Stimulated activated memory B cell treated with anti-CD40 and anti-IgM and Interleukin-4, amounts not matched to agents 10 μg/mL and 1 μg/mL and 100 μg/mL, for 72 hours (primary cell): ENCODE measurements at regions not wholly inside any gene's neighbourhood (a gene's known extent, or its start where the extent isn't known, plus 50 kb on each side); places are given as distances from the start of the nearest gene placed in this dataset.
"Not testable (repeated sequence)": the region's sequence is repeated elsewhere in the genome, so short reads cannot be mapped to it uniquely, and the experiment has no call there.

Experiments used
- ATAC-seq: fragments of 150-1000 bp; cut with Tn5 transposase; 2 replicates; pipeline ENCODE4 v1.10.0; 2021
- H3K27ac Mint-ChIP-seq: one replicate; pipeline ENCODE4 v1.8.0; 2022; ENCODE audit warnings: mild to moderate bottlenecking, mixed read lengths
- H3K27me3 Mint-ChIP-seq: one replicate; pipeline ENCODE4 v1.8.0; 2022; ENCODE audit warnings: mixed read lengths
- H3K36me3 Mint-ChIP-seq: one replicate; pipeline ENCODE4 v1.8.0; 2022; ENCODE audit warnings: mixed read lengths
- H3K4me1 Mint-ChIP-seq: one replicate; pipeline ENCODE4 v1.8.0; 2022; ENCODE audit warnings: mixed read lengths
- H3K4me3 Mint-ChIP-seq: one replicate; pipeline ENCODE4 v1.8.0; 2022; ENCODE audit warnings: mild to moderate bottlenecking, moderate library complexity, mixed read lengths
- H3K9me3 Mint-ChIP-seq: one replicate; pipeline ENCODE4 v1.8.0; 2022; ENCODE audit warnings: mixed read lengths

DNA sequence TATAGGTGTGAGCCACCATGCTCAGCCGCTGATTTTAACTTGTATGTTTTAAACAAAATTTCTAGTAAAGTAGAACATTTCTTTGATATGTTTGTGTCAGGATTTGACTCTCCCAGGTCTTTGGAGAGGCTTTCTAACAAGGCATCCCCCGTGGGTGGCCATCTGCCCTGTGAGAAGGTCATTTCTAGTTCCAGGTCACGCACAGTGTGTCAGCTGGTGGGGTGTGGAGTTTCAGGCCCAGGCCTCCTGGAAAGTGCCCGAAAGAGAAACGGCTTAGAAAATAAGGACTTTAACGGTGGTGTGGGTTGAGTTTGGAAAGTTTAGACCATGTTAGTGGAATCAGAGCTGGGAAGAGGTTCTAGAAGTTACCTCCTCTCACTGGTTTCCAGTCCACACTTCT lies 61.0 kb downstream of the SPDYE17 start:
- not testable (repeated sequence) for H3K9me3 Mint-ChIP-seq, H3K4me3 Mint-ChIP-seq, H3K27ac Mint-ChIP-seq, ATAC-seq, H3K27me3 Mint-ChIP-seq, H3K36me3 Mint-ChIP-seq, H3K4me1 Mint-ChIP-seq

DNA sequence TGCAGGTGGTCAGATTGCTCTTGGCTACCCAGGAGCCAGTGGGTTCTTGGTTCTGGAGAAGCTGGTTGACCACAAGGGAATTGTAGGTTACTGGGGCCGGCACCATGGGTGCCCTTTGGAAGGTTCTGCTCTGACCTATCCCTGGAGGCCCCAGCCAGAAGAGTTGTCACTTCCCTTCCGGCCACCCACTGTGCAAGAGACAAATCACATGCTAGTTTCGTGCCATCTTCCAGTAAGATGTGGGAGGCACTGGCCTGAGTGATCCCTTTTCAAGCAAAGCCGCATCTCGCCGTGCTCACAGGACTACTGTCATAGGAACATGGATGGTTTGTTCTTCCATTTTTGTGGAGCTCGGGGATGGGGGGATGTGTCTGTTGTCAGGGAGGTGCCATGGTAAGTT lies 62.3 kb downstream of the SPDYE17 start:
- peak; percentile 41 for ATAC-seq
- not testable (repeated sequence) for H3K36me3 Mint-ChIP-seq, H3K4me1 Mint-ChIP-seq, H3K27me3 Mint-ChIP-seq, H3K27ac Mint-ChIP-seq, H3K9me3 Mint-ChIP-seq, H3K4me3 Mint-ChIP-seq

DNA sequence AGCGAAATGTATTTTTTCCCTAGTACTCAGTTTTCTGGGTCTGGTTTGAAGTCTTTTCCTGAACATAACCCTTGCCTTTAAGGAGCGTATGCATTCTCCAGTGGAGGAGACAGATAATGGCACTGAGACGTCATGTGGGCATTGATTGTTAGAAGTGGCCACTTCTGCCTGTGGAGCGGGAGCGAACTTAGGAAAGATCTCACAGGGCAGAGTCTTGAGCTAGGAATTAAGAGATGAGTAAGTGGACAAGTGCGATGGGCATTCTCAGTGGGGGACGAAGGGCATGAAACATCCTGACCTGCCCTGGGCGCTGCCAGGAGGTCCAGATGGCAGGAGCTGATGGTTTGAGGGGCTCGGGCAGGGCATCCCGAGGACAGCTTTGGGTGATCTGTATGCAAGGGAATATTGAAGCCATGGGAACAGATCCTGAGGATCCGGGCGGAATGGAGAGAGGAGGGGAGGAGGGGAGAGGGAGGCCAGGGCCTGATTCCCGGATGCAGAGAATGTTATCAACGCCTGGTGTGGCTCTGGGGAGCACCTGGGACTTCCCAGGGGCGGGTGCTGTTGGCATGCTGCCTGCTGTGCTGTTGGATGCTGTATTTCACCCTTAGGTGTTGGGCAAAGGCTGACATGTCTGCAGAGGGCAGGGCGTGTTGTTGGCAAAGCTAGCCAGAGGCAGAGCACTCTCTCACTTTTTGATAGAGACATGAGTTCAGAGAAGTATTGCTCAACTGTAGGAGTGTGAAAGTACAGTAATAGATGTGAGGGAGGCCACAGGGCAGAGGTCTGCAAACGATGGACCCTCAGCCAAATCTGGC lies 66.2 kb downstream of the SPDYE17 start:
- H3K9me3 Mint-ChIP-seq, H3K4me1 Mint-ChIP-seq, H3K36me3 Mint-ChIP-seq, ATAC-seq, H3K4me3 Mint-ChIP-seq, H3K27ac Mint-ChIP-seq, H3K27me3 Mint-ChIP-seq: not testable (repeated sequence)

DNA sequence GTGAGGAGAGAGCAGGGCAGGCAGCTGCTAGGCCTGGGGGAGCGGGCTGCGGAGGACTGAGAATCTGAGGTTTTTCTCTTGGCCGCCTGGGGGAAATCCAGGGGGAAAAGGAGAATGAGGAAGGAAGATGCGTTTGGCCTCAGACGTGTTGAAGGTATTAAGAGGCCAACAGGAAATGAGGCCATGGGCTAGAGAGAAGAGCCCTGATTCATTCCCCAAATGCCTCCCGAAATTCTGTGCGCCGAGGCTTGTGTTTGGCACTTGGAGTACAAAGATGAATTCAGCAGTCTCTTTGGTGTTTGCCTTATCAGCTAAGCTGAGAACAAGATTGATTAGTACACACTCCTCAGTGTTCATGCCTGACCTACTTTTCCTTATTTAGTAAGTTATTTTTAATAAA lies 68.1 kb downstream of the SPDYE17 start:
- ATAC-seq, H3K4me3 Mint-ChIP-seq, H3K4me1 Mint-ChIP-seq, H3K27me3 Mint-ChIP-seq, H3K27ac Mint-ChIP-seq, H3K36me3 Mint-ChIP-seq, H3K9me3 Mint-ChIP-seq: not testable (repeated sequence)

DNA sequence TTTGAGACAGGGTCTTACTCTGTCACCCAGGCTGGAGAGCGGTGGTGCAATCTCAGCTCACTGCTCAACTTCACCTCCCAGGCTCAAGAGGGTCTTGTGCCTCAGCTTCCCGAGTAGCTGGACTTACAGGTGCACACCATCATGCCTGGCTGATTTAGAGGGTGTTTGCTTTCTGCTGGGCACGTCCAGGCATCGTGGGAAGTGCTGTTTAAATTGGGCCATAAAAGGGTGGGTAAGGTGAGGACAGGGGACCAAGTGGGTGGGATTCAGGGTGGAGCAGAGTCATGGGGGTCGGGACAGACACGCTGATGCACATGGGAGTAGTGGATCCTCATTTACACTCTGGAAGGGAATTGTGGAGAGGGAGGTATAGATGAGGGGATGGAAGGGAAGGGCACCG lies 69.1 kb downstream of the SPDYE17 start:
- not testable (repeated sequence) for ATAC-seq, H3K4me3 Mint-ChIP-seq, H3K27ac Mint-ChIP-seq, H3K27me3 Mint-ChIP-seq, H3K9me3 Mint-ChIP-seq, H3K4me1 Mint-ChIP-seq, H3K36me3 Mint-ChIP-seq

DNA sequence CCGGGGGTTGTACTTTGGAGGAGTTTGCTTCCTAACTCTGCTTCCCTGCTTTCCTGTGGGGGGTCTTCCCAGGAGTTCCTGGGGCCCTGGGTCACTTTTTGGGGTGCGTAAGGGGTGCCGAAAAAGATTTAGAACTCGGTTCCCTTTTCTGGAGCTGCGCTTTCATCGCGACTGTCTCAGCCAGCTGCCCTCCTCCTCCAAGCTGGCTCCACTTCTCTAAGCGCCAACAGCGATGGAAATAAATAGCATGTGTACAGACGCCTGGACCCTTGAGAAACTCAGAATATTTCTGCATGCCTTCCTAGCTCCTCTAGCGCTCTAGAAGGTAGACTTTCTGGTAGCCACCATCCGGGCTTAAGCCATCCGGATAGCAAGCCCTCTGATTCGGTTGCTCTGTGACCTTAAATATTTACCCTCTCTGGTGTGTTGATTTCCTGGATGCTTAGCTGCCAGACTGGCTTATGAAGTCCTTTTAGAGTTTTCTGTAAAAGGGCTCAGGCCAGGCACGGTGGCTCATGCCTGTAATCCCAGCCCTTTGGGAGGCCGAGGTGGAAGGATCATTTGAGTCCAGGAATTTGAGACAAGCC lies 71.7 kb downstream of the SPDYE17 start:
- not testable (repeated sequence) for H3K4me1 Mint-ChIP-seq, H3K36me3 Mint-ChIP-seq, H3K27ac Mint-ChIP-seq, H3K9me3 Mint-ChIP-seq, H3K27me3 Mint-ChIP-seq, H3K4me3 Mint-ChIP-seq
- peak; percentile 70 for ATAC-seq

DNA sequence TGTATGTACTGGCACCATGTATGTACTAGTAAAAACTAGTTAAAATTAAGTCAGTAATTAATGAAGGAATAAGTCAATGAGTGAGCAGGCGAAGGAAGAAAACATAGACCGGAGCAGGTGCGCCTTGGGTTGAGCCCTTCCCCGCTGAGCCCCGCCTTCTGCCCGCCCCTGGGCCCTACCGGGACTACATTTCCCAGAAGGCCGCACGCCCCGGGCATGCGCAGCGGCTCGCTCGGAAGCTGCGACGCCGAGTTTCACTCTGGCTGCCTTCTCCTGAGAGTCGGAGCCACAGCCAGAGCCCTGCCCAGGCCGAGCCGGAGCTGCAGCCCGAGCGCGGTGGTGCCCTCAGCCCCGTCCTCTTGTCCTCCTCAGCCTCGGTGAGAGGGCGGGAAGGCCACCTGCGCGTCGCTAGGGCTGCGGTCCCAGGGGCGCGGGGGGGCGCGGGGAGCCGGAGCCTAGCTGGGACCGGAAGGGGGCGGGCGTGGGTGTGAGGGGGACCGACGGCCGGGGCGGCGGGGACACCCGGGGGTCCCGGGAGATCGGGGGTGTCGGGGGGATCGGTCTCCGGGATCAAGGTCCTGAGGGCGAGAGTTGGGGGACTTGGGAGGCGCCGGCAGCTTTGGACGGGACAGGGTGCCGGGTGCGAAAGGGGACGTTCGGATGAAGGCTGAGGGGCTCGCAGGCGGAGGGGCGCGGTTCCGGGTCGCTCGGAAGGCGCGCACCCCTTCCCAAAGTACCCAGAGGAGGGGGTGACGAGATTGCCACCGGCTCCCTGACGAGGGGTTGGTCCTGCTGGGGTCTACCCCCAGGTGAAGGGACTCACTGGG lies 72.4 kb downstream of the SPDYE17 start:
- H3K27ac Mint-ChIP-seq, H3K9me3 Mint-ChIP-seq, H3K27me3 Mint-ChIP-seq, H3K36me3 Mint-ChIP-seq, H3K4me1 Mint-ChIP-seq: not testable (repeated sequence)
- peak overlapping the region; percentile 78 for H3K4me3 Mint-ChIP-seq
- ATAC-seq, result peak; percentile 99

DNA sequence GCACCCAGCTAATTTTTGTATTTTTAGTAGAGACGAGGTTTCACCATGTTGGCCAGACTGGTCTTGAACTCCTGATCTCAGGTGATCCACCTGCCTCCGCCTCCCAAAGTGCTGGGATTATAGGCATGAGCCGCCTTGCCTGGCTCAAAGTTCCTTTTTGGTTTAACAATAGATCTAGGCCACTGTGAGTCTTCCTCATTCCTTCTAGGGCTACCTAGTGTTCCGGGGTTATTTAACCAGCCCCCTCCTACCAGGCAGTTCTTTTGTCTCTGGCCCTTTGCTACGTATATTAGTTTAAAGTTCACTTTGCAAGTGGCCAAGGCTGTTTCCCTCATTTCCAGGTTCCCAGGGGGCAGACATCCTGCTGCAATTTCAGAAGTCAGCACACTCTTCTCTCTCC lies 75.6 kb downstream of the SPDYE17 start:
- H3K4me1 Mint-ChIP-seq, H3K36me3 Mint-ChIP-seq, H3K4me3 Mint-ChIP-seq, H3K9me3 Mint-ChIP-seq, H3K27me3 Mint-ChIP-seq, ATAC-seq, H3K27ac Mint-ChIP-seq: not testable (repeated sequence)

DNA sequence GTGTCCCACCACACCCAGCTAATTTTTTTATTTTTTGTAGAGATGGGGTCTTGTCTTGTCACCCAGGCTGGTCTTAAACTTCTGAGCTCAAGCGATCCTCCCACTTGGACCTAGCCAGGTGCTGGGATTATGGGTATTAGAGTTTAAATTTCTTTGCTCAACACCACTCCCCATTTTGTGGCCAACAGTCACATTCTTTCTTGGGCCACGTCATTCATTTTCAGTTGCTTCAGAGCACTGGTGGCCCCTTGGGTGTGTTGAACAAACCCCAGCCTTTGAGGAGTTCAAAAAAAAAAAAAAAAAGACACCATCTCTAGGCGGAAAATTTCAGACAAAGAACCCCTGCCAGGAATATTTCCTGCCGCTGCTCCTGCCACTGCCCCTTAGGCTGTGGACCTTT lies 77.0 kb downstream of the SPDYE17 start:
- H3K36me3 Mint-ChIP-seq, H3K9me3 Mint-ChIP-seq: not testable (repeated sequence)

DNA sequence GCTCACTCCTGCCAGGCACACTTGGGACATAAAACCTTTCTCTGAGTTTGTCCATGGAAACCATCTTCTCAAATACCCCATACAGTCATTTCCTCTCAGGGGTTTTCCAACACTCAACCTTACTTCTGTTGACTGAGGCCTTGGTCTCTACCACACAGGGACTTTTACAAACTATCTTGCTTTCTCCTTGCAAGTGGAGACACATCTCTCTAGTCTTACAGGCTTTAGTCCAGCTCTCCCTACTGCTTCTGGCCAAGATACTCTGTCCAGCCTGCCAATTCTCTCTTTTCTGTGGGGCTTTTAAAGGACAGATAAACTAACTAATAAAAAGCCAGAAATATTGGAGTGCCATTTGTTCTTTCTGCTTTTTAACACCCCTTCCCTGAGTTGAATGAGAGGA lies 87.6 kb downstream of the SPDYE17 start:
- not testable (repeated sequence) for H3K27me3 Mint-ChIP-seq, H3K36me3 Mint-ChIP-seq, H3K27ac Mint-ChIP-seq, H3K9me3 Mint-ChIP-seq, H3K4me3 Mint-ChIP-seq, H3K4me1 Mint-ChIP-seq
- peak; percentile 76 for ATAC-seq

More for the DNA sequence above, 77.0 kb downstream of the SPDYE17 start:
- H3K27ac Mint-ChIP-seq, ATAC-seq, H3K4me3 Mint-ChIP-seq, H3K4me1 Mint-ChIP-seq, H3K27me3 Mint-ChIP-seq: not testable (repeated sequence)

DNA sequence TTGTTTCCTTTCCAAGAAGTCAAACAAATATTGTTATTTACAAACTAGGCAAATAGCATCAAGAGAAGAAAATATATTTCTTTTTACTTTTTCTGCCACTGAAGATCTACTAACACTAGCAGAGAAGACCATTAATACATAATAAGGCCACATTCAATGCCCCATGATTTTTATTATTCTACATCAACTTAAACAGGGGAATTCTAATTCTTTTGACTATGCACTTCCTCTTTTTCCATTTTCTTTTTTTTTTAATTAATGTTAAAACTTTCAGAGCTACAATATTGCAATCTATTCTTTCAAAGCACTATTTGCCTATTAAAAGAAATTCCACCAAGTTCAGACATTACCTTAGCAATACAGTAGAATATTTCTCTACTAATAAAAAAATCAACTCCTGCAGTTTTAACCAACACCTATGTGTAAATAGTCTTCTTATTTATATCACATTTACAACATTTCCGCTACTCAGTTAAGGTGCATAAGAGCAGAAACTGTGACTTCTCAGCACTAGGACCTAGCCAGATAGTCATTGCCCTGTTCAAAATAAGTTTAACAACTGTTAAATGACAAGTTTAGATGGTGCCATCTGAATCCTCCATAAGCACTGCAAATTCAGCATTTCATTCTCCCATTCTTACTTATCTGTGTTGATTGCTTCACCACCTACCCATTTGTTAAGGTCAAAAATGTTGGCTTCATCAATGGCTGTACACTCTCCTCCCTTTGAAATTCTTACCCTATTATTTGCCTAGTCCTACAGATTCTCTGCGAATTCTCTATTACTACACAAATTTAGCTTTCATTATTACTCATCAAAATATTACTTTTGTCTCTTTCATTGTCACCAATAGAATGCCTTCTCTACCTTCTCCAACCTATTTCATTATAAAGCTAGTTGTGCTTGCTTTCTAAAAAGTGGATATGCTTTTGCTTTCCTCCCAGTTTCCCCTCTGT lies 90.1 kb downstream of the SPDYE17 start:
- not testable (repeated sequence) for H3K4me3 Mint-ChIP-seq, ATAC-seq, H3K27me3 Mint-ChIP-seq, H3K4me1 Mint-ChIP-seq, H3K27ac Mint-ChIP-seq, H3K9me3 Mint-ChIP-seq, H3K36me3 Mint-ChIP-seq

DNA sequence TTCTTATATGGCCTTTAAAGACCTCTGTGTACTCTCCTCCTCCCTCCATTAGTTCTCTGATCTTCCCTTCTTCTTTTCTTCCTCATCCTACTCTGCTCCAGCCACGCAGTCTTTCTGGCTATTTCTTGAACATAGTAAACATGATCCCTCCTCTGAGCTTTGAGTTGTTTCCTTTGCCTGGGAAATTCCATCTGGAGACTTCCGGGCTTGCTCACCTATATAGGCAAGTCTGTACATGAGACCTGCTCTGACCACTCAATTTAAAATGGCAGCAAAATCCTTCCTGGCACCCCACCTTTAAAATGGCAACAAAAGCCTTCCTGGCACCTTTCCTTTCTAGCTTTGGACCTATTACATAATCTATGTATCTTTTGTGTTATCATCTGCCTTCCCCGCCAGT lies 94.4 kb downstream of the SPDYE17 start:
- not testable (repeated sequence) for H3K9me3 Mint-ChIP-seq, H3K4me3 Mint-ChIP-seq, H3K36me3 Mint-ChIP-seq, H3K4me1 Mint-ChIP-seq, H3K27ac Mint-ChIP-seq, ATAC-seq
- peaks cover 21% of the 10 kb centered on the region for H3K27me3 Mint-ChIP-seq

DNA sequence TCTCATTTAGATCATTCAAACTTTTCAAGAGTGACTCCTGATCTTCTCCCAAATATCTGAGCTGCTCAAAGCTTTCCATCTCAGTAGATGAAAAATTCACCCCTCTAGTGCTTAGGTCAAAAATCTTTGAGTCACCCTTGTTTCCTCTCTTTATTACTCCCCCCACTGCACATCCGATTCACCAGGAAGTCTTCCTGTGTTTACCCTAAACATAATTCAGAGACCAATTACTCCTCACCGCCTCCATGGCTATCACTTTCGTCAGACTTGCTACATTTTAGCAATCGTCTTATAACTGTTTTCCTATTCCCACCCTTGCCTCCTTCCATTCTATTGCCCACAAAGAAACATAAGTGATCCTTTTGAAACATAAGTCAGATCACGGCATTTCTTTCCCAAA lies 94.8 kb downstream of the SPDYE17 start:
- not testable (repeated sequence) for H3K4me3 Mint-ChIP-seq, H3K9me3 Mint-ChIP-seq, H3K27ac Mint-ChIP-seq, H3K36me3 Mint-ChIP-seq, H3K4me1 Mint-ChIP-seq, ATAC-seq
- H3K27me3 Mint-ChIP-seq, result peaks cover 21% of the 10 kb centered on the region

DNA sequence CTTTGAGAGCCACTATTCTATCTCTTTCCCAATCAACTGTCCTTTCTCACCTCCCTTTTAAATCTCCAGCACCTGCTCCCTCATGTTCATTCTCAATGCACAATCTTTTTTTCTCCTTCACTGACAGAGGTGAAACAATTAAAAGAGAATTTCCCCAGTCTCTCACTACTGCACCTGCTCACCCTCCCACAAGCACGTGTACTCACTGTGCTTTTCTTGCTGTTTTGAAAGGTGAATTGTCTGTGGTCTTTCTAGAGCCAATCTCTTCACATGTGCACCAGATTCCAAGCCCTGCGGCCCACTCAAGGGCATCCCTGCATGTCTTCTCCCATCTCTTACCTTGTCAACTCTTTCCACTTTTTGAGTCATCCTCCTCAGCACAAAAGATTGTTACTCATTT lies 95.8 kb downstream of the SPDYE17 start:
- H3K9me3 Mint-ChIP-seq, H3K4me1 Mint-ChIP-seq, H3K27ac Mint-ChIP-seq, H3K4me3 Mint-ChIP-seq, H3K36me3 Mint-ChIP-seq: not testable (repeated sequence)
- peaks cover 21% of the 10 kb centered on the region for H3K27me3 Mint-ChIP-seq
- ATAC-seq, result peak; percentile 31

DNA sequence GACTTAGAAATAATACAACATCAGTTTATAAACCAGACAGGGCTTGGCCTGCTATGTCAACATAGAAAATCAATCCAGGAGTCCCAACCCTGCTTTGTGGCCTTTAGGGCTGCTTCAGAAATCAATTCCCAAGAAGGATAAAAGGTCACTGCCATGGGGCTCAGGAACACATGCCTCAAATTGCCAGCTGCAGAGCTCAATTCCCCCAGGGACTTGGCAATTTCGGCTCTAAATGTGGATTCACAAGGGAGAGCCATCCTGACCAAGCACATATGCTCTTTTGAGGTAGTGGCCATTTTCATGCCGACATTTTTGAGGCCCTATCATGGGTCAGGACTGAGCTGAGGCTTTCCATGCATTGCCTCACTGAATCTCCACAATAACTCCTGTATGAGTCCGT lies 97.5 kb downstream of the SPDYE17 start:
- peaks cover 21% of the 10 kb centered on the region for H3K27me3 Mint-ChIP-seq
- not testable (repeated sequence) for H3K9me3 Mint-ChIP-seq, H3K36me3 Mint-ChIP-seq, H3K4me3 Mint-ChIP-seq, H3K27ac Mint-ChIP-seq, H3K4me1 Mint-ChIP-seq, ATAC-seq
